ENCODE measurements at regions not wholly inside any gene's neighbourhood (a gene's known extent, or its start where the extent isn't known, plus 50 kb on each side); places are given as distances from the start of the nearest gene placed in this dataset.

DNA sequence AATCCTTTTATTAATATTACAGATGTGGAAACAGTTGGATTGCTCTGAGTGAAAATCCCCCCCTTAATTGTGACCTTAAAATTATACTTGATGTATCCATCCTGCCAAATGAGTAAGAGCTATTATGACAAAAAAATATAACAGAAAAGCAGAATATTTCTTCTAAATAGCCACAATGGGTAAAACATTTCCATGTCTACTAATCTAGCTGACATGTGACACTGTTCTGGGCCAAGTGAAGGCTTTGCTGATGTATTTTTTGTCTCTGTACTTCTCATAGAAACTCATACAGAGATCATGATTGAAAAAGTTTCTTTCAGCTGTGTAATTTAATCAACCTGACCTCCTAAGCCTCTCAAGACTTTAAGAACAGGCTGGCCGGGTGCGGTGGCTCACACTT, 569.1 kb upstream of the ZFP42 start:
- TF ChIP-seq FOXK2 (IDR thresholded peaks at IDR 0.05) (no peak), FOXM1 (IDR thresholded peaks at IDR 0.05; ENCODE audit: borderline replicate concordance) (no peak), ZNF384 (IDR thresholded peaks at IDR 0.05) (no peak), ARNT (IDR thresholded peaks at IDR 0.05) (no peak), L3MBTL2 (conservative IDR thresholded peaks at IDR 0.05) (no peak), SP1 (IDR thresholded peaks at IDR 0.05) (no peak), ELF4 (IDR thresholded peaks at IDR 0.05) (no peak), FOXA1 (IDR thresholded peaks at IDR 0.05) (no peak), LEF1 (IDR thresholded peaks at IDR 0.05; ENCODE audit: borderline replicate concordance) (no peak), SUZ12 (IDR thresholded peaks at IDR 0.05) (no peak), HDGF (IDR thresholded peaks at IDR 0.05; ENCODE audit: borderline replicate concordance) (no peak), BHLHE40 (IDR thresholded peaks at IDR 0.05; ENCODE audit: borderline replicate concordance) (no peak), TARDBP (IDR thresholded peaks at IDR 0.05) (no peak), CTBP1 (IDR thresholded peaks at IDR 0.05; ENCODE audit: borderline replicate concordance) (no peak), NFRKB (IDR thresholded peaks at IDR 0.05) (no peak)
- TF ChIP-seq, protein P1, sequence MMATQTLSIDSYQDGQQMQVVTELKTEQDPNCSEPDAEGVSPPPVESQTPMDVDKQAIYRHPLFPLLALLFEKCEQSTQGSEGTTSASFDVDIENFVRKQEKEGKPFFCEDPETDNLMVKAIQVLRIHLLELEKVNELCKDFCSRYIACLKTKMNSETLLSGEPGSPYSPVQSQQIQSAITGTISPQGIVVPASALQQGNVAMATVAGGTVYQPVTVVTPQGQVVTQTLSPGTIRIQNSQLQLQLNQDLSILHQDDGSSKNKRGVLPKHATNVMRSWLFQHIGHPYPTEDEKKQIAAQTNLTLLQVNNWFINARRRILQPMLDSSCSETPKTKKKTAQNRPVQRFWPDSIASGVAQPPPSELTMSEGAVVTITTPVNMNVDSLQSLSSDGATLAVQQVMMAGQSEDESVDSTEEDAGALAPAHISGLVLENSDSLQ (IDR thresholded peaks at IDR 0.05): no peak
- ChIA-PET POLR2A (no interaction called here), CTCF (no interaction called here)

GRCh38 chr4:187432310-187432709, 563.3 kb upstream of the ZFP42 start:
- DNase-seq (ENCODE audit: extremely low spot score): no peak
- TF ChIP-seq BHLHE40 (IDR thresholded peaks at IDR 0.05; ENCODE audit: borderline replicate concordance): no peak
- no peak for TF ChIP-seq FOXM1 (IDR thresholded peaks at IDR 0.05; ENCODE audit: borderline replicate concordance)
- no peak for TF ChIP-seq ZNF384 (IDR thresholded peaks at IDR 0.05)
- no peak for TF ChIP-seq CTBP1 (IDR thresholded peaks at IDR 0.05; ENCODE audit: borderline replicate concordance)
- TF ChIP-seq LEF1 (IDR thresholded peaks at IDR 0.05; ENCODE audit: borderline replicate concordance): no peak
- no peak for TF ChIP-seq ELF4 (IDR thresholded peaks at IDR 0.05)
- TF ChIP-seq L3MBTL2 (conservative IDR thresholded peaks at IDR 0.05): no peak
- no peak for TF ChIP-seq FOXK2 (IDR thresholded peaks at IDR 0.05)
- no peak for TF ChIP-seq TARDBP (IDR thresholded peaks at IDR 0.05)
- TF ChIP-seq HDGF (IDR thresholded peaks at IDR 0.05; ENCODE audit: borderline replicate concordance): no peak
- TF ChIP-seq, protein P1 (IDR thresholded peaks at IDR 0.05): no peak
- no peak for TF ChIP-seq SUZ12 (IDR thresholded peaks at IDR 0.05)
- TF ChIP-seq ARNT (IDR thresholded peaks at IDR 0.05): no peak
- no peak for TF ChIP-seq NFRKB (IDR thresholded peaks at IDR 0.05)
- TF ChIP-seq SP1 (IDR thresholded peaks at IDR 0.05): no peak
- no peak for TF ChIP-seq FOXA1 (IDR thresholded peaks at IDR 0.05)
- ChIA-PET CTCF (interaction anchor here (0.6 kb wide), 1 partner anchor 123 kb away, joined by 3 read pairs; no protein-coding TSS in a partner anchor), POLR2A (no interaction called here)

More for the DNA sequence above, 569.1 kb upstream of the ZFP42 start:
- no peak for DNase-seq (ENCODE audit: extremely low spot score)

GRCh38 chr4:187433141-187433540, 562.4 kb upstream of the ZFP42 start:
- no peak for DNase-seq (ENCODE audit: extremely low spot score)
- ChIA-PET POLR2A (no interaction called here), CTCF (no interaction called here)
- TF ChIP-seq SUZ12 (IDR thresholded peaks at IDR 0.05) (no peak), NFRKB (IDR thresholded peaks at IDR 0.05) (no peak), FOXM1 (IDR thresholded peaks at IDR 0.05; ENCODE audit: borderline replicate concordance) (no peak), CTBP1 (IDR thresholded peaks at IDR 0.05; ENCODE audit: borderline replicate concordance) (no peak), L3MBTL2 (conservative IDR thresholded peaks at IDR 0.05) (no peak), FOXA1 (IDR thresholded peaks at IDR 0.05) (no peak), SP1 (IDR thresholded peaks at IDR 0.05) (no peak), BHLHE40 (IDR thresholded peaks at IDR 0.05; ENCODE audit: borderline replicate concordance) (no peak), ELF4 (IDR thresholded peaks at IDR 0.05) (no peak), FOXK2 (IDR thresholded peaks at IDR 0.05) (no peak), HDGF (IDR thresholded peaks at IDR 0.05; ENCODE audit: borderline replicate concordance) (no peak), LEF1 (IDR thresholded peaks at IDR 0.05; ENCODE audit: borderline replicate concordance) (no peak), ARNT (IDR thresholded peaks at IDR 0.05) (no peak), ZNF384 (IDR thresholded peaks at IDR 0.05) (no peak), TARDBP (IDR thresholded peaks at IDR 0.05) (no peak)
- TF ChIP-seq, protein P1 (IDR thresholded peaks at IDR 0.05): no peak

DNA sequence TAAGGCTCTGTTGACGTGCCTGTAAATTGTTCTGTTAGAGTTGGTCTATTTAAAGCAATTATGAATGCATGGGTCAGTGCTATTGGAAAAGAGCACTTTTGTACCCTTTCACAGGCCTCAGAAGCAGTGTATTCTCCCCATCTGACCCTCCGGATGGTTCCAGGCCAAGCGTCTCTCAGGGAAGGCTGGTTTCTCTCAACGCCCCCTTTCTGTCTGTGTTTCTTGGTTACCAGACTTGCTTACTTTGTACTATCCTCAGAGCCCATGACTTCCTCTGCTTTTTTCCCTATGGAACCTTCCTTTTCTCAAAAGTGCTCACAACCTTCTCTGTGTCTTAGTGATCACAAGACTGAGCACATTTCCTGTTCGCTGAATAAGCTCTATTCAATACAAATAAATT, 559.3 kb upstream of the ZFP42 start:
- no peak for TF ChIP-seq FOXA1 (IDR thresholded peaks at IDR 0.05)
- no peak for TF ChIP-seq LEF1 (IDR thresholded peaks at IDR 0.05; ENCODE audit: borderline replicate concordance)
- TF ChIP-seq SUZ12 (IDR thresholded peaks at IDR 0.05): no peak
- no peak for TF ChIP-seq ELF4 (IDR thresholded peaks at IDR 0.05)
- TF ChIP-seq ZNF384 (IDR thresholded peaks at IDR 0.05): no peak
- TF ChIP-seq, protein P1 (IDR thresholded peaks at IDR 0.05): no peak
- TF ChIP-seq NFRKB (IDR thresholded peaks at IDR 0.05): no peak
- no peak for TF ChIP-seq ARNT (IDR thresholded peaks at IDR 0.05)
- TF ChIP-seq TARDBP (IDR thresholded peaks at IDR 0.05): no peak
- no peak for TF ChIP-seq BHLHE40 (IDR thresholded peaks at IDR 0.05; ENCODE audit: borderline replicate concordance)
- TF ChIP-seq FOXM1 (IDR thresholded peaks at IDR 0.05; ENCODE audit: borderline replicate concordance): no peak
- no peak for TF ChIP-seq SP1 (IDR thresholded peaks at IDR 0.05)
- no peak for TF ChIP-seq CTBP1 (IDR thresholded peaks at IDR 0.05; ENCODE audit: borderline replicate concordance)
- TF ChIP-seq FOXK2 (IDR thresholded peaks at IDR 0.05): no peak
- no peak for TF ChIP-seq HDGF (IDR thresholded peaks at IDR 0.05; ENCODE audit: borderline replicate concordance)
- TF ChIP-seq L3MBTL2 (conservative IDR thresholded peaks at IDR 0.05): no peak
- POLR2A ChIA-PET: no interaction called here
- no peak for DNase-seq (ENCODE audit: extremely low spot score)

DNA sequence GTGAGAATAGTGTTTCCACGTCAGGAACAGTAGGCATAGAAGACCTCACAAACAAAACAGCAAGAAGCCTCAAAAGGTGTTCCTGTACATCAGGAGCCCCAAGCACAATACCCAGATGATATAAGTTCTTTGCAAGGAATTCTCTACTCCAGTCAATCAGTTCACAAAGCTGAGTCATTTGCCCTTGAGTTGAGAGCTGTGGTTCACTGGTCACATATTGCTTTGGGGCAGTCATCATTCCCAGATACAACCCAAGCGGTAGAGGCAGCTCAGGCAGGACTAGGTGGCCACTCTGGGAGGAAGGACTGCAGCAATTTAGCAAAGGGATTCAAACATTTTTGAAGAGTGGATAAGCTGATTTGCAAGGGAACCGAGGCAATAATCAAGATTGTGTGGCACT, 551.5 kb upstream of the ZFP42 start:
- TF ChIP-seq FOXM1 (IDR thresholded peaks at IDR 0.05; ENCODE audit: borderline replicate concordance): no peak
- TF ChIP-seq CTBP1 (IDR thresholded peaks at IDR 0.05; ENCODE audit: borderline replicate concordance): no peak
- CTCF ChIA-PET: no interaction called here
- POLR2A ChIA-PET: no interaction called here
- no peak for DNase-seq (ENCODE audit: extremely low spot score)

More for the DNA sequence above, 559.3 kb upstream of the ZFP42 start:
- CTCF ChIA-PET: no interaction called here
